ENCODE measurements at regions not wholly inside any gene's neighbourhood (a gene's known extent, or its start where the extent isn't known, plus 50 kb on each side); places are given as distances from the start of the nearest gene placed in this dataset.

DNA sequence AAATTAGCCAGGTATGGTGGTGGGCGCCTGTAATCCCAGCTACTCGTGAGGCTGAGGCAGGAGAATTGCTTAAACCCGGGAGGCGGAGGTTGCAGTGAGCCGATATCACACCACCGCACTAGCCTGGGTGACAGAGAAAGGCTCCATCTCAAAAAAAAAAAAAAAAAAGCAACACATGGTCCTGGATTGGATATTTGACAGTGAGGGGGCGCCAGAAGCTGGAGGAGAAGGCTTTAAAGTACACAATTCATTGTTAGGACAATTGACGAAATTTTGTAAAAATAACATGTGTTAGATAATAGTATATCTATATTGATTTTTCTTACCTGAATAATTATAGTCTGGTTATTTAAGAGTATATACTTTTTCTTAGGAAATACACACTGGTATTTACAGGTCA, 50.2 kb upstream of the USP25 start:
- TF ChIP-seq, protein P1, sequence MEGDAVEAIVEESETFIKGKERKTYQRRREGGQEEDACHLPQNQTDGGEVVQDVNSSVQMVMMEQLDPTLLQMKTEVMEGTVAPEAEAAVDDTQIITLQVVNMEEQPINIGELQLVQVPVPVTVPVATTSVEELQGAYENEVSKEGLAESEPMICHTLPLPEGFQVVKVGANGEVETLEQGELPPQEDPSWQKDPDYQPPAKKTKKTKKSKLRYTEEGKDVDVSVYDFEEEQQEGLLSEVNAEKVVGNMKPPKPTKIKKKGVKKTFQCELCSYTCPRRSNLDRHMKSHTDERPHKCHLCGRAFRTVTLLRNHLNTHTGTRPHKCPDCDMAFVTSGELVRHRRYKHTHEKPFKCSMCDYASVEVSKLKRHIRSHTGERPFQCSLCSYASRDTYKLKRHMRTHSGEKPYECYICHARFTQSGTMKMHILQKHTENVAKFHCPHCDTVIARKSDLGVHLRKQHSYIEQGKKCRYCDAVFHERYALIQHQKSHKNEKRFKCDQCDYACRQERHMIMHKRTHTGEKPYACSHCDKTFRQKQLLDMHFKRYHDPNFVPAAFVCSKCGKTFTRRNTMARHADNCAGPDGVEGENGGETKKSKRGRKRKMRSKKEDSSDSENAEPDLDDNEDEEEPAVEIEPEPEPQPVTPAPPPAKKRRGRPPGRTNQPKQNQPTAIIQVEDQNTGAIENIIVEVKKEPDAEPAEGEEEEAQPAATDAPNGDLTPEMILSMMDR (conservative IDR thresholded peaks at IDR 0.05; ENCODE audit: low read depth, low read length) = no peak
- no peak for TF ChIP-seq RFX5 (IDR thresholded peaks at IDR 0.05; ENCODE audit: low read depth, low read length)
- TF ChIP-seq POLR2A (IDR thresholded peaks at IDR 0.05; ENCODE audit: low read depth, low read length) = no peak
- TF ChIP-seq, protein P2, sequence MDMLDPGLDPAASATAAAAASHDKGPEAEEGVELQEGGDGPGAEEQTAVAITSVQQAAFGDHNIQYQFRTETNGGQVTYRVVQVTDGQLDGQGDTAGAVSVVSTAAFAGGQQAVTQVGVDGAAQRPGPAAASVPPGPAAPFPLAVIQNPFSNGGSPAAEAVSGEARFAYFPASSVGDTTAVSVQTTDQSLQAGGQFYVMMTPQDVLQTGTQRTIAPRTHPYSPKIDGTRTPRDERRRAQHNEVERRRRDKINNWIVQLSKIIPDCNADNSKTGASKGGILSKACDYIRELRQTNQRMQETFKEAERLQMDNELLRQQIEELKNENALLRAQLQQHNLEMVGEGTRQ (IDR thresholded peaks at IDR 0.05; ENCODE audit: low read depth, low read length) = no peak

Data from IMR-90 (cell line).